ENCODE measurements at regions not wholly inside any gene's neighbourhood (a gene's known extent, or its start where the extent isn't known, plus 50 kb on each side); places are given as distances from the start of the nearest gene placed in this dataset.

DNA sequence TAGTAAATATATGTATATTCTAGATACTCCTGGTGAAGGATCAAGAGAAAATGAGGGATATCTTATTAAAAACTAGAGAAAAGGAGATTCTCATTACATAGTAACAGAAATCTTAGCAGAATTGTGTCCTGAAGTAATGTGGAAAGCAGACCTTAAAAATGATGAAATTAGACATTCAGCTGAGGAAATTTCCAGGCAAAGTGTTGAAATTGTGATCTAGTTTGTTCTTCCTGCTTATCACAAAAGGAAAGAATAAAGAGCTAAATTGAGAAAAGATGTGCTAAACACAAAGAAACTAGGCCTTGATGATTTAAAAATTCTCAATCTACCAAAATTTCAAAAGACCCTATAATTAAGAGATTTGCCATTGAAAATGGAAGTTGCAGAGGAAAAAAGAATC lies 362.6 kb upstream of the PLSCR5 start:
- TF ChIP-seq CTCF (IDR thresholded peaks at IDR 0.05) (no peak), POLR2AphosphoS5 (IDR thresholded peaks at IDR 0.05; ENCODE audit: low read depth, low read length) (no peak), SIN3A (IDR thresholded peaks at IDR 0.05; ENCODE audit: borderline replicate concordance, insufficient read depth, low read depth, low read length) (no peak), TCF7L2 (IDR thresholded peaks at IDR 0.05; ENCODE audit: low read depth, low read length) (no peak)
- TF ChIP-seq, protein P1, sequence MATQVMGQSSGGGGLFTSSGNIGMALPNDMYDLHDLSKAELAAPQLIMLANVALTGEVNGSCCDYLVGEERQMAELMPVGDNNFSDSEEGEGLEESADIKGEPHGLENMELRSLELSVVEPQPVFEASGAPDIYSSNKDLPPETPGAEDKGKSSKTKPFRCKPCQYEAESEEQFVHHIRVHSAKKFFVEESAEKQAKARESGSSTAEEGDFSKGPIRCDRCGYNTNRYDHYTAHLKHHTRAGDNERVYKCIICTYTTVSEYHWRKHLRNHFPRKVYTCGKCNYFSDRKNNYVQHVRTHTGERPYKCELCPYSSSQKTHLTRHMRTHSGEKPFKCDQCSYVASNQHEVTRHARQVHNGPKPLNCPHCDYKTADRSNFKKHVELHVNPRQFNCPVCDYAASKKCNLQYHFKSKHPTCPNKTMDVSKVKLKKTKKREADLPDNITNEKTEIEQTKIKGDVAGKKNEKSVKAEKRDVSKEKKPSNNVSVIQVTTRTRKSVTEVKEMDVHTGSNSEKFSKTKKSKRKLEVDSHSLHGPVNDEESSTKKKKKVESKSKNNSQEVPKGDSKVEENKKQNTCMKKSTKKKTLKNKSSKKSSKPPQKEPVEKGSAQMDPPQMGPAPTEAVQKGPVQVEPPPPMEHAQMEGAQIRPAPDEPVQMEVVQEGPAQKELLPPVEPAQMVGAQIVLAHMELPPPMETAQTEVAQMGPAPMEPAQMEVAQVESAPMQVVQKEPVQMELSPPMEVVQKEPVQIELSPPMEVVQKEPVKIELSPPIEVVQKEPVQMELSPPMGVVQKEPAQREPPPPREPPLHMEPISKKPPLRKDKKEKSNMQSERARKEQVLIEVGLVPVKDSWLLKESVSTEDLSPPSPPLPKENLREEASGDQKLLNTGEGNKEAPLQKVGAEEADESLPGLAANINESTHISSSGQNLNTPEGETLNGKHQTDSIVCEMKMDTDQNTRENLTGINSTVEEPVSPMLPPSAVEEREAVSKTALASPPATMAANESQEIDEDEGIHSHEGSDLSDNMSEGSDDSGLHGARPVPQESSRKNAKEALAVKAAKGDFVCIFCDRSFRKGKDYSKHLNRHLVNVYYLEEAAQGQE (IDR thresholded peaks at IDR 0.05; ENCODE audit: insufficient read depth in 1 of 2, low read depth in 2 of 2, low read length in 1 of 2): no peak
